Right cardiac atrium (tissue), 5 donors: ENCODE measurements at regions not wholly inside any gene's neighbourhood (a gene's known extent, or its start where the extent isn't known, plus 50 kb on each side); places are given as distances from the start of the nearest gene placed in this dataset.

Experiments
- ATAC-seq, 2 donors: fragments of 200-7000 bp; cut with Tn5 transposase; one replicate each; pipeline versions ENCODE4 v1.8.0 to v1.9.1; 2020; ENCODE audit warnings: moderate library complexity in 2 of 2, mild to moderate bottlenecking in 1 of 2
- DNase-seq, 3 donors: peaks; one replicate each; pipeline ENCODE4 v3.0.0-alpha.2; 2020
- H3K27ac ChIP-seq: one replicate; pipeline ENCODE4 v1.5.1; 2013; ENCODE audit warnings: mild to moderate bottlenecking, low read length, control low read depth, moderate library complexity
- H3K27me3 ChIP-seq: one replicate; pipeline ENCODE4 v1.6.1; 2013; ENCODE audit not compliant: control insufficient read depth, insufficient read depth
- H3K4me1 ChIP-seq: one replicate; pipeline ENCODE4 v1.6.1; 2013; ENCODE audit warnings: low read length; ENCODE audit not compliant: control insufficient read depth, insufficient read depth
- H3K4me3 ChIP-seq: one replicate; pipeline ENCODE4 v1.5.1; 2013; ENCODE audit warnings: low read length, control low read depth
- H3K9me3 ChIP-seq: one replicate; pipeline ENCODE4 v1.6.1; 2013; ENCODE audit warnings: low read length; ENCODE audit not compliant: control insufficient read depth
- WGBS: extraction: QIAGEN DNeasy Blood & Tissue Kit; methylation state at CpG from one replicate; pipeline ENCODE4 v1.1.7; 2013; 5-methylcytosine and 5-hydroxymethylcytosine counted together
- intact Hi-C, 4 donors: fragments of 100-400 bp; cut with DNase I; formaldehyde crosslinking; loops; one replicate each; pipeline versions ENCODE4 v1.11.0 to v1.14.0; 2022 to 2023
- donor health status: healthy with polysubstance abuse.
- donor health status: DM: no; HTN: yes; CAD: no.
- donor health status: DM: no; HTN: no; CAD: no.
- donor health status: DM: no; HTN: yes; CAD: no; lungs with severe emphysema.
- donor health status: DM: yes; HTN: yes; CAD: no.

DNA sequence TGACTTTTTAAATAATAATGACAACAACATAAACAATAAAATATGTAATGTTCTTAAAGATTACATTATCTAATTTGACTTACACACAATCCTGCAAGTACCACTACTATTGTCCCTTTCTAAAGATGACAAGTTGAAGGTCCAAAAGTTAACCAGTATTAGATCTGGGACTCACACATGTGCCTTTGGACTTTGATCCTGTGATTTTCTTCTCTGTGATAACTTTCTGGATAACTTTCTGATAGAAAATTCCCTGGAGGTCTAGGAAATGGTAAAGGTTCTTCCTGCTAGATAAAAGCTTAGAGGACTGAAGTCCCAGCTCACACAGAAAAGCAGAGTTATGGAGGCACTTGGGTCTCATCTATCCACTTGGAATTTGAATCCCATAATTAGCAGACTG lies 311.9 kb upstream of the KLHL29 start:
- Histone ChIP-seq H3K27me3 (no peaks in the 10 kb centered on the region), H3K4me1 (no peaks in the 10 kb centered on the region), H3K9me3 (no peaks in the 10 kb centered on the region), H3K4me3 (no peak overlapping the region), H3K27ac (no peak overlapping the region)
- ATAC-seq = no peak
- intact Hi-C loops = loop anchor here in 1 of 4 donors (10.0 kb wide), 1 partner anchor 178 kb away; no protein-coding TSS in a partner anchor
- no peak for DNase-seq

DNA sequence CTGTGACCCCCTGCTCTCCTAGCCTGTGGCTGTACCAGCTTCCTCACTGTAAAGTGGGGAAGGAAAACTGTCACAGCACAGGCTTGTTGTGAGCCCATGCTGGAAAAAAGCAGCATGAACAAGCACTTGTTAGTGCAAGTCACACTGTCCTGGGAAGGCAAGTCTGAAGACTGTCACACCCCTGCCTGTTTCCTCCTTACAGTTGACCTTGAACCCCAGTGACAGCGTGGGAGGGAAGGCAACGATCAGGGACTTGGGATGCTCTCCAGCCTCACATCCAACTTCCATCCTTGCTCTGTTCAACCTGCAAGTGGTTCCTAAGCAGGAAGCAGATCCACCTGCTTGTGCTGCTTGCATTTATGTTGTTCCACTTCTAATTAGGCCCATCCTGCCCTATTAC lies 311.3 kb upstream of the KLHL29 start:
- Histone ChIP-seq H3K27me3 (no peaks in the 10 kb centered on the region), H3K4me1 (no peaks in the 10 kb centered on the region), H3K27ac (no peak overlapping the region), H3K4me3 (no peak overlapping the region), H3K9me3 (no peaks in the 10 kb centered on the region)
- DNase-seq (no peak), ATAC-seq (no peak)
- intact Hi-C loops = loop anchor here in 1 of 4 donors (10.0 kb wide), 1 partner anchor 179 kb away; no protein-coding TSS in a partner anchor
- WGBS = 35% methylated on average over 2 of the region's 2 CpGs

DNA sequence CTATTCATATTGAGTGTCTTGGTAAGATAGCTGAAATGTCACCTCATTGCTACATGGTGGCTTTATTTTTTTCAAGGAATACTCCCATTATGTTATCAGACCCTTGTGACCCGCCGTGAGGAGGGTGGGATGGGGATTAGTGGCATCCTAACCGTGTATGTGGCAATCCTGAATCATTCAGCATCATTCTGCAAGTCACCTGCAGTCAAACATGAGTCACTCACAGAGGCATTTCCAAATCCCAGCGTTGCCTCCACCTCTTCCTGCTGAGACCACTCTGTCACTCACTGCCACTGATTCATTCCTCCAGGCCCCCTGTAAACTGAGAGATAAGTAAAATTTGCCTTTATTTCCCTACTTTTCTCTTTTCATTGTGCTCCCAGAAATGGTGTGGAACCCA lies 307.4 kb upstream of the KLHL29 start:
- Histone ChIP-seq H3K27me3 (no peaks in the 10 kb centered on the region), H3K4me1 (no peaks in the 10 kb centered on the region), H3K27ac (no peak overlapping the region), H3K9me3 (no peaks in the 10 kb centered on the region), H3K4me3 (no peak overlapping the region)
- intact Hi-C loops = loop anchor here in 1 of 4 donors (10.0 kb wide), 1 partner anchor 183 kb away; no protein-coding TSS in a partner anchor
- ATAC-seq (no peak), DNase-seq (no peak)
- 56% methylated on average over 4 of the region's 4 CpGs for WGBS

DNA sequence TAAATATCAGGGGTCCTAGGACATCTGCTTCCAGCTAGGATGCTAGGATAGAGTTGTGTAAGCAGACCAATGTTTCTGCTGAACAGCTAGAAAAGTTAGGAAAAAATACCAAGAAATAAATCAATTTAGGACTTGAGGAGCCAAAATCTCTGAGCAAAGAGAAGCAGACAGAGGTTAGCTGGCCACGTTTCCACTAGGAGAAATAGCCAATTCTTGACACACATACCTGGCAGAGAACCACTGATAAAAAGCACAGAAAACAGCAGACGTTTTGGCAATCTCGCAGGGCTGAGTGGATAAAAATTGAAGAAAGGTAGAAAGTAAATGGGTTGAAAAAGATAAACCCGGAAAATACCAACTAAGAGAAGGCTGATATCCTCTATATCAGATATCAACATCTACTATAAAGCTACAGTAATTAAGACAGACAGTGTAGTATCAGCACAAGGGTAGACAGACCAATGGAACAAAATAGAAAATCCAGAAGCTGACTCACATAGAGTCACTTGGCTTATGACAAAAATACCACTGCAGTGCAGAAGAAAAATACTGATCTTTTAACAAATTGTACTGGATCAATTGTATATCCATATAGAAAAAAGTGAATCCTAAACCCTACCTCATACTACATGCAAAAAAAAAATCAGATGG lies 306.1 kb upstream of the KLHL29 start:
- Histone ChIP-seq H3K4me3 (no peak overlapping the region), H3K27ac (no peak overlapping the region), H3K27me3 (no peaks in the 10 kb centered on the region), H3K4me1 (no peaks in the 10 kb centered on the region), H3K9me3 (no peaks in the 10 kb centered on the region)
- whole genome bisulfite sequencing = 51% methylated on average over 4 of the region's 4 CpGs
- DNase-seq = no peak
- intact Hi-C loops = loop anchor here in 1 of 4 donors (10.0 kb wide), 1 partner anchor 184 kb away; no protein-coding TSS in a partner anchor
- ATAC-seq = no peak

DNA sequence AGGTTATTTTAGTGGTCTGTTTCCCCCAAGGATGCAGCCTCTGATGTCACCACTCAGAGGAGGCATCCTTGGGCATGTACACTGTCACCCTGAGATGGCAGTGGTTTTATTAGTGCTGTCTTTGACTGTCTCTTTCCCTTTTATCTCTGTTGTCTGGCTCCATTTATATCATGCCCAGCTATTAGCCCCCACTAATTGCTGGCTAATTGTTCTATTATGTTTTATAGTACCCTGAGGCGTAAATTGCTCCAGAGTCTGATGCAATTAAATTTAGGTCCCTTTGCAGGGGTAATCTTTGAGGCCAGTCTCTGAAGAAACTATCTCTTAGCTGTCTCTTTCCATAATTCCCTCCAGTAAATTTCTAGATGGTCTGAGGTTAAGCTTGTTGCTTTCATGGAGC lies 301.0 kb upstream of the KLHL29 start:
- intact Hi-C loops = no loop called here
- no peaks in the 10 kb centered on the region for H3K4me1 ChIP-seq
- H3K27me3 ChIP-seq = no peaks in the 10 kb centered on the region
- no peak overlapping the region for H3K4me3 ChIP-seq
- no peak overlapping the region for H3K27ac ChIP-seq
- ATAC-seq (no peak), DNase-seq (no peak)
- 71% methylated on average over 1 of the region's 1 CpG for WGBS
- no peaks in the 10 kb centered on the region for H3K9me3 ChIP-seq

DNA sequence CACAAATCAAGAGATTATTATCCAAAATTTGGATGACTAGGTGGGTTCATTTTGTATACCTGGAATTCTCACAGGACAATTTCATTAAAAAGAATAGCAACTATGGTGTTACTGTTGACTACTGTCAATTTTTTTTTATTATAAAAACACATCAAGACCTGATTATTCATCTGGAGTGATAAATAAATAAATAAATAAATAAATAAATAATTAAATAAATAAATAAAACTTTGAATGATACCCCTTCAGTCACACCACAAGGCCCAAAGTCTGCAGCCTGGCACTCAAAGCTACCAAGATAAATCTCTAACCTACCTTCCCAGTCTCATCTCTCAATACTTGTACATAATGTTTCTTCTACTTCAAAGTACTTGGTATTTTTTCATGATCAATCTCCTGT lies 294.0 kb upstream of the KLHL29 start:
- DNase-seq (no peak), ATAC-seq (no peak)
- no peaks in the 10 kb centered on the region for H3K9me3 ChIP-seq
- H3K4me3 ChIP-seq = no peak overlapping the region
- H3K27ac ChIP-seq = no peak overlapping the region
- intact Hi-C loops = no loop called here
- H3K4me1 ChIP-seq = no peaks in the 10 kb centered on the region
- H3K27me3 ChIP-seq = no peaks in the 10 kb centered on the region

DNA sequence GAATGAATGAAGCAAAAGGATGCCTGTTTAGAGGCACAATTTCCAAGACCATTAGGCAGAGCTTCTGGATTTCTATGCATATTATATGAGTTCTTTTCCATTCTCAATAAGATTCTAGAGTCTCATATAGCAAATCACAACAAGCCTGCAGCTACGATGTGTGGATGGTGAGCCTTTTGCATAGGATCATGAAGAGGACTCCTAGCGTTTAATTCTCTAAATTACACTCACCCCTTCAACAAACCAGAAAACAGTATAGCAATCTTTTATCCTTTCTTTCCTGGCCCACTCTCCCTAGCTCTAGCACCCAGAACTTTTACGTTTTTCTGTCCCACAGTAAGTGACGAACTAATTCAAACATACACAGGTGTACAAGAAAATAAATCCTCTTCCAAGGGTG lies 293.1 kb upstream of the KLHL29 start:
- H3K27ac ChIP-seq = no peak overlapping the region

DNA sequence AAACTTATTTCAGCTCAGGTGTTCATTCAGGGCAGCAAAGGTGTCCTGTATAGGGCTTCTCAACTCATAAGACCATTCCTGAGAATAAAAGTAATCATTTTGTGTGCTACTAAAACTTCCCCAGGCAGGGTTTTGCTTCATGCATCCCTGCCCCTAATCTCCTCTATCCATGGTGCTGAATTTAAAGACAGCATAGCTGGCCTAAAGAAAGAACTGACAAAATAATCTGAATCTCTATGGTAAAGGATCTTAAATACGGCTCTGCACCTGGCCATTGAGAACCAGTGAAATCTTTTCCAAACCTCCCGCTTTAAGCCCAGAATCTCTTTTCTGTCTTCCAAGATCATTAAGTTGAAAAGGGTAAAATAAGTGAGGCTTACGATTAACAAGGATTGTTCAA lies 292.1 kb upstream of the KLHL29 start:
- Histone ChIP-seq H3K27me3 (no peaks in the 10 kb centered on the region), H3K4me3 (no peak overlapping the region), H3K9me3 (no peaks in the 10 kb centered on the region), H3K27ac (no peak overlapping the region), H3K4me1 (no peaks in the 10 kb centered on the region)
- ATAC-seq (no peak), DNase-seq (no peak)
- 51% methylated on average over 3 of the region's 3 CpGs for WGBS
- intact Hi-C loops = no loop called here

More for the DNA sequence above, 293.1 kb upstream of the KLHL29 start:
- Histone ChIP-seq H3K4me1 (no peaks in the 10 kb centered on the region), H3K9me3 (no peaks in the 10 kb centered on the region), H3K27me3 (no peaks in the 10 kb centered on the region), H3K4me3 (no peak overlapping the region)
- intact Hi-C loops = no loop called here
- WGBS = 71% methylated on average over 4 of the region's 4 CpGs
- DNase-seq (no peak), ATAC-seq (no peak)

DNA sequence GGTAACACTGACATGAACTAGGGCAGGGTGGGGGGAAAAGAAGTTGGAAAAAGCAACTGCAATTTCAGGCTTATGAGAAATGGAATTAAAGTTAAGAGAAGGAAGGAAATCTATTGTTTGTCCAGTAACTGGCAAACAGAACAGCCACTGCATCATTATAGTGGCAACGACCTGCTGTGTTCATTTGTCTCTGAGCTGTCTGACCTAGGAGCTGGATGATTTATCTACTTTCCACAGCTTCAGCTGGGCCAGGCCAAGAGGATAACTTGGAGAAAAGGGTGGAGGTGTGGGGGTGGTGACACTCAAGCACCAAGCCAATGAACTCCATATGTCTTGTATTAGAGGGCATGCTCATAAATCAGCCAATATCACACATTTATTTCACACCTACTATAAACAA lies 291.5 kb upstream of the KLHL29 start:
- ATAC-seq = no peak
- intact Hi-C loops = no loop called here
- WGBS = 15% methylated on average over 1 of the region's 1 CpG

DNA sequence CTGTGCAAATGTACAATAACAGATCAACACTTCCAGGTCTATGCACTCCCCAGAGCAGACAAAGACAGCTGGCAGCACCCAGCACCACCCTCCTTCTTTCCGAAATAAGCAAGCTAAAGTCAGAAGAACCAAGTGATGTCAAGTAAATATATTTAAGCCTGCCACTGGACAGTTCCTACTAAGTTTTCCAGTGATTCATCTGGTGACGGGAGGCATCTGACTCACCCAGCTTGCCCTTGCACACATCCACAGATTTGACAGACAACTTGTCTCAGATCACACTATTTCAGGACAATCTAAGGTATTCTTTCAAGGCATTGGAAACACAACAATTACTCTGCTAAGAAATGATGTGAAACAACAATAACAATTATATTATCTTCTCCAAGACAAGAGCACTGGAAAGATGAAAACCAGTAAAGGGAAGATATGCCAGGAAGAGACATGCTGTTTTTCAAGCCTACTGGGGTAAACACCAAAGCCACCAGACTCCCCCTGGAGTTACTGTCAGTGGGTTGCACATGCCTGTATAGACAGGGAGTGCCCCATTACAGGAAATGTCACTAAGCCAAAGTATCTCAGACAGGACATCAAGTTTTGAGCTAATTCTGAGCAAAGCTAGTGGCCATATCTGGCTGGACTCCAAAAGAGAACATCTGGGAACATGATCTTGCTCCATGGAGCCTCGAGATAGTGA lies 287.9 kb upstream of the KLHL29 start:
- DNase-seq = no peak
- H3K4me3 ChIP-seq = no peak overlapping the region
- H3K9me3 ChIP-seq = no peaks in the 10 kb centered on the region
- no peaks in the 10 kb centered on the region for H3K4me1 ChIP-seq
- H3K27me3 ChIP-seq = peaks cover 2% of the 10 kb centered on the region
- intact Hi-C loops = no loop called here
- no peak for ATAC-seq
- no peak overlapping the region for H3K27ac ChIP-seq
- 55% methylated on average over 3 of the region's 3 CpGs for WGBS

More for the DNA sequence above, 291.5 kb upstream of the KLHL29 start:
- Histone ChIP-seq H3K27me3 (no peaks in the 10 kb centered on the region), H3K27ac (no peak overlapping the region), H3K4me1 (no peaks in the 10 kb centered on the region), H3K9me3 (no peaks in the 10 kb centered on the region), H3K4me3 (no peak overlapping the region)
- no peak for DNase-seq

DNA sequence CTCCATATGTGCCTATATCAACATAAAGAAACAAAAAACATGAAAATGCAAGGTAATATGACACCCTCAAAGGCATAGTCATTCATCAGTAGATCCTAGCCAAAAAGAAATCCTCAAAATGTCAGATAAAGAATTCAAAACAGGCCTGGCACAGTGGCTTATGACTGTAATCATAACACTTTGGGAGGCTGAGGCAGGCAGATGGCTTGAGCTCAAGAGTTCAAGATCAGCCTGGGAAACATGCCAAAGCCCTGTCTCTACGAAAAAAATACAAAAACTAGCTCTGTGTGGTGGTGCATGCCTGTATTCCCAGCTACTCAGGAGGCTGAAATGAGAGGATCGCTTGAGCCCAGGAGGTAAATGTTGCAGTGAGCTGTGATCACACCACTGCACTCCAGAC lies 284.6 kb upstream of the KLHL29 start:
- no peak overlapping the region for H3K4me3 ChIP-seq
- no peak overlapping the region for H3K27ac ChIP-seq
- H3K27me3 ChIP-seq = peaks cover 2% of the 10 kb centered on the region
- no peak for DNase-seq
- intact Hi-C loops = no loop called here
- WGBS = 54% methylated on average over 2 of the region's 2 CpGs
- ATAC-seq = no peak
- no peaks in the 10 kb centered on the region for H3K9me3 ChIP-seq
- no peaks in the 10 kb centered on the region for H3K4me1 ChIP-seq
